Kidney (tissue), 13 donors: ENCODE measurements at regions not wholly inside any gene's neighbourhood (a gene's known extent, or its start where the extent isn't known, plus 50 kb on each side); places are given as distances from the start of the nearest gene placed in this dataset.

ENCODE experiments used
- DNase-seq, 5 donors: peaks; one replicate each; pipeline ENCODE4 v3.0.0-alpha.2; 2013 to 2020
- FAIRE-seq: peaks from 2 replicates; lab custom pipeline; 2012; peaks lifted over from hg19 to GRCh38; lab: Jason Lieb, UNC
- H3K27ac ChIP-seq, 2 donors: one replicate each; pipeline ENCODE4 v1.7.0; 2013; ENCODE audit warnings: low read depth in 2 of 2, low read length in 2 of 2, inconsistent platforms in 1 of 2
- H3K27me3 ChIP-seq: one replicate; pipeline ENCODE4 v1.7.1; 2013; ENCODE audit warnings: low read length, inconsistent platforms; ENCODE audit not compliant: control insufficient read depth, insufficient read depth
- H3K36me3 ChIP-seq, 3 donors: one replicate each; pipeline versions ENCODE4 v1.7.0 to v1.7.1; 2013; ENCODE audit warnings: low read length in 3 of 3, control low read depth in 1 of 3, inconsistent platforms in 1 of 3; ENCODE audit not compliant: insufficient read depth in 3 of 3, control insufficient read depth in 2 of 3
- H3K4me1 ChIP-seq, 3 donors: one replicate each; pipeline versions ENCODE4 v1.7.0 to v1.7.1; 2013; ENCODE audit warnings: low read length in 3 of 3, inconsistent platforms in 1 of 3, low read depth in 1 of 3; ENCODE audit not compliant: control insufficient read depth in 2 of 3, insufficient read depth in 2 of 3
- H3K4me3 ChIP-seq, 3 donors: one replicate each; pipeline versions ENCODE4 v1.7.0 to v1.8.1; 2013; ENCODE audit warnings: low read length in 3 of 3, control low read depth in 1 of 3, inconsistent platforms in 1 of 3
- H3K9ac ChIP-seq, 3 donors: one replicate each; pipeline versions ENCODE4 v1.7.0 to v1.7.1; 2013; ENCODE audit warnings: low read length in 3 of 3, control low read depth in 1 of 3, inconsistent platforms in 1 of 3
- H3K9me3 ChIP-seq, 3 donors: one replicate each; pipeline versions ENCODE4 v1.7.0 to v1.7.1; 2013; ENCODE audit warnings: low read length in 3 of 3, control low read depth in 1 of 3, inconsistent platforms in 1 of 3; ENCODE audit not compliant: control insufficient read depth in 2 of 3, insufficient read depth in 1 of 3
- intact Hi-C: fragments of 100-400 bp; cut with DNase I; formaldehyde crosslinking; loops from one replicate; pipeline ENCODE4 v1.11.1; 2022
- TF ChIP-seq, protein P1 (sequence below): IDR thresholded peaks from 3 replicates; pipeline ENCODE4 v1.5.1; 2012; ENCODE audit warnings: mild to moderate bottlenecking, moderate library complexity, borderline replicate concordance; ENCODE audit not compliant: insufficient read depth; ENCODE audit errors: extremely low read depth
- donor health status: control.
- donor health status: control.
- donor health status: control.
- donor health status: control.
- donor health status: control.
- donor health status: DM: yes; HTN: yes; CAD: no.
- donor health status: Normal renal cell carcinoma (clear cell type).

DNA sequence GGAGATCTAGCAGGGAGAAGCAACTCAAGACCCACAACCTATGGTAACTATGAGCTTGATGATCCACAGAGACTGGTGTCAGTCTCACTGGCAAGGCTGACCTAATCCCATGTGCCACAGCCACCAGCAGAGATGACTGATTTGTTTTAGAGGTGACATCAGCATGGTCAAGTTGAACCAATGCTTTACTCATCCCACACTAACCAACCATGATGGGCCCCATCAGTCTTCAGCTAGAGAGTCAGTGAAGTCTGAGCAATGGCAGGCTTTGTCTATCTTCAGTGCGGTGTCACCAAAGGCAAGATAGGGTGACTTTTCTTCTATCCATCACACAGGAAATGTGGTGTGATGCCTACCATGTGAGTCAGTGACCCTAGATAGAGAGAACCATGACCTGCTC, 1470.7 kb downstream of the NCAM2 start:
- Histone ChIP-seq H3K27ac (no peak overlapping the region), H3K9me3 (peaks cover 0 to 3% (median 0%) of the 10 kb centered on the region in 3 donors), H3K9ac (no peak overlapping the region), H3K4me1 (no peaks in the 10 kb centered on the region), H3K27me3 (no peaks in the 10 kb centered on the region), H3K4me3 (no peak overlapping the region), H3K36me3 (no peaks in the 10 kb centered on the region)
- TF ChIP-seq, protein P1, sequence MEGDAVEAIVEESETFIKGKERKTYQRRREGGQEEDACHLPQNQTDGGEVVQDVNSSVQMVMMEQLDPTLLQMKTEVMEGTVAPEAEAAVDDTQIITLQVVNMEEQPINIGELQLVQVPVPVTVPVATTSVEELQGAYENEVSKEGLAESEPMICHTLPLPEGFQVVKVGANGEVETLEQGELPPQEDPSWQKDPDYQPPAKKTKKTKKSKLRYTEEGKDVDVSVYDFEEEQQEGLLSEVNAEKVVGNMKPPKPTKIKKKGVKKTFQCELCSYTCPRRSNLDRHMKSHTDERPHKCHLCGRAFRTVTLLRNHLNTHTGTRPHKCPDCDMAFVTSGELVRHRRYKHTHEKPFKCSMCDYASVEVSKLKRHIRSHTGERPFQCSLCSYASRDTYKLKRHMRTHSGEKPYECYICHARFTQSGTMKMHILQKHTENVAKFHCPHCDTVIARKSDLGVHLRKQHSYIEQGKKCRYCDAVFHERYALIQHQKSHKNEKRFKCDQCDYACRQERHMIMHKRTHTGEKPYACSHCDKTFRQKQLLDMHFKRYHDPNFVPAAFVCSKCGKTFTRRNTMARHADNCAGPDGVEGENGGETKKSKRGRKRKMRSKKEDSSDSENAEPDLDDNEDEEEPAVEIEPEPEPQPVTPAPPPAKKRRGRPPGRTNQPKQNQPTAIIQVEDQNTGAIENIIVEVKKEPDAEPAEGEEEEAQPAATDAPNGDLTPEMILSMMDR = no peak
- DNase-seq (no peak), FAIRE-seq (no peak)
- intact Hi-C loops = no loop called here

DNA sequence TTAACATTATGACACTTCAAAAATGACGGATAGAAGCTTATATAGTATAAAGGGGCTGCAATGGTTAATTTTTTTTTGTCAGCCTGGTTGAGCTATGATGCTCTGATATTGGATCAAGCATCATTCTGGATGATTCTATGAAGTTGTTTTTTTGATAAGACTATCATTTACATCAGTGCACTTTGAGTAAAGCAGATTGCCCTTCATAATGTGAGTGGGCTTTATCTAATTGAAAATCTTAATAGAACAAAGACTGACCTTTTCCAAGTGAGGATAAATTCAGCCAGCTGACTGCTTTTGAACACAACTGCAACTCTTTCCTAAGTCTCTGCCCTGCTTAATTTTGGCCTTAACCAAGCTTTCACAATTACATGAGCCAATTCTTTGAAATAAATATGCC, 1476.2 kb downstream of the NCAM2 start:
- H3K36me3 ChIP-seq = no peaks in the 10 kb centered on the region
- intact Hi-C loops = no loop called here
- H3K27ac ChIP-seq = no peak overlapping the region
- H3K9me3 ChIP-seq = peaks cover 0 to 7% (median 0%) of the 10 kb centered on the region in 3 donors
- H3K4me1 ChIP-seq = no peaks in the 10 kb centered on the region
- TF ChIP-seq, protein P1 = no peak
- no peak overlapping the region for H3K9ac ChIP-seq
- no peak overlapping the region for H3K4me3 ChIP-seq
- H3K27me3 ChIP-seq = no peaks in the 10 kb centered on the region
- DNase-seq (no peak), FAIRE-seq (no peak)

DNA sequence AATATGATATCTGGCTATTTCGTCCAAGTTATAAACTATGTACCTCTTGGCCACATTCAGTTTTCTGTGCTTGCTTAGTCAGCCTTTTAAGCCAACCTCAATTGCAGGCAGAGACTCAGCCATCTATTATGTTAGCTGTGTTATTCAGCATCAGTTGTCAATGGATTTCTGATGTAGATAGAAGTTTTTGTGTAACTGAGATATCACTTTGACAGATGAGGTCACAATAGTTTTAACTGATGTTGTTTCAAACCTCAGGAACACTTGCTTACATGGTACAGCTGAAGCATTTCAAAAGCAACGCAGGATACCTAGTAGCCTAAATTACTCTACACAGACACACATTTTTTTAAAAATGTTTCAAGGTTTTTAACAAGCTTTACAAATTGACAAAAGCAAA, 1478.0 kb downstream of the NCAM2 start:
- intact Hi-C loops = no loop called here
- TF ChIP-seq, protein P1 = no peak
- H3K4me3 ChIP-seq = no peak overlapping the region
- no peaks in the 10 kb centered on the region for H3K36me3 ChIP-seq
- no peak for FAIRE-seq
- H3K9ac ChIP-seq = no peak overlapping the region
- no peak overlapping the region for H3K27ac ChIP-seq
- no peaks in the 10 kb centered on the region for H3K4me1 ChIP-seq
- DNase-seq = no peak
- no peaks in the 10 kb centered on the region for H3K27me3 ChIP-seq
- H3K9me3 ChIP-seq = peaks cover 0 to 7% (median 0%) of the 10 kb centered on the region in 3 donors
